Stimulated activated CD8-positive, alpha-beta memory T cell treated with anti-CD3 and anti-CD28 coated beads, Interleukin-15, amount 100 ng/mL, for 24 hours (primary cell): ENCODE measurements at regions not wholly inside any gene's neighbourhood (a gene's known extent, or its start where the extent isn't known, plus 50 kb on each side); places are given as distances from the start of the nearest gene placed in this dataset.
"Not testable (repeated sequence)": the region's sequence is repeated elsewhere in the genome, so short reads cannot be mapped to it uniquely, and the experiment has no call there.

Experiments used
- DNase-seq: peaks from one replicate; pipeline ENCODE4 v3.0.0-alpha.2; 2020; ENCODE audit warnings: low read depth

DNA sequence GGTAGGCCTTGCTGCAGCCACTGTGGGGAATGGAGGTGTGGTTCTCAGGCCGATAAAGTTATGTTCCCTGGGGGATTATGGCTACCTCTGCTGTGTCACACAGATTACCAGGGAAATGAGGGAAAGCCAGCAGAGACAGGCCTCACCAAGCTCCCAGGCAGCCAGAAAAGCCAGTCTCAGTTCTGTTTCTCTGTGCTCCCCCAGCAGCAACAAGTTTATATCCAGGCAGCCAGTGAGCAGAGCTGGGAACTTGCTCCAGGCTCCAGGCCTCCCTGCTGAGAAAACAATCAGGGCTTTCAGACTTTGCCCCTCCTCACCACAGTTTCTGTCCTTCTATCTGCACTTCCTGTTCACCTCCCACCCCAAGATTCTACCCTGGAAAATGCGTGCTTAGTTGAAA is 596.6 kb upstream of the GYPC start:
- no peak for DNase-seq

DNA sequence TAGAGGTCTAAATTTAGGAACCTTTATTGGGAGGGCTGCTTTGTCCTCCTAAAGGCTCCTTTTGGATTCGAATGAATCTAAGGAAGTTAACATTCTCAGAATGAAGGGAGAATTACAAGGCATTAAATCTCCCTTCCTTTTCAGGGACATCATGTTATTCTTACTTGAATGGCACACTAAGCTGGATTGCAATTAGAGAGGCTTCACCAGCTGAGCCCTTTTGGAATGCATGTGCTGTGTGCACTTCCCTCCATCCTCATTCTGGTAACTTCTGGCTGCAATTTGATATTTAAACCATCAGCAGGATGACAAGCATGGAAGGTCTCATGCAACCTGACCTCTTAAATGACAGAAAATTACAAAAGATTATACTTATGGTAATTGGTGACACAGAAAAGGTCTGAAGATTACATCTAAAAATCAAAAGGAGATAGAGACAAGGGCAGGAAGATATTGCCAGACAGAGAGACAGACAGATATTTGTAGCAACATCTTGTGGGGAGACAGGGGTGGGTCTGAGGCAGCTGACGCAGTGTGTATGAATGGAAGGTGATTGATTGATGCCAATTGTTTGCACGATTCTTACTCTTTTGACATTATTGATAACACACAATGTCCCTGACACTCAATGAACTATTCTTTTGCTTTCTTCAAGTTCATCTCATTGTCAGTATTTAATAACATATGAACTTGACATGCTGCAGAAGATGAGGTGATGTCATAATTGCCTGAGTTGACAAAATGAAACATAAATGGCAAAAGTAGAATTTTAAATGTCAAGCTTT is 570.8 kb upstream of the GYPC start:
- DNase-seq, result no peak

DNA sequence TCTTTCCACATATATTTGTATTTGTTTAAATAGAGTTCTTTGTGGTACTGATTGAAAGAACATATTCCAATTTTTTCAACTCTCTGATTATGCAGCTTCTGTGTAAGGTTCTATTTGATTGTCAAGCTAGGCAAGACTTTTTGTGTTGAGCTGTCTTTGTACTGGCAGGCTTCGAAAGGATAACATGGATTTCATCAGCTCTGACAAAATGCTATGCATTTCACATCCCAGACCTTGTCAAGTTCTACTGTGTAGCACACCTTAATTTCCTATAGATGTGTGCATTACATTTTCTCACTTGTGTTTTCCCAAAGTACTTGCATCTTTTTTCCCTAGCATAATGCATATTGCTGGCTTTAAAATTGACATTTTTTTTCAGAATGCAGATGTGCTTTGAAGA is 555.0 kb upstream of the GYPC start:
- no peak for DNase-seq

DNA sequence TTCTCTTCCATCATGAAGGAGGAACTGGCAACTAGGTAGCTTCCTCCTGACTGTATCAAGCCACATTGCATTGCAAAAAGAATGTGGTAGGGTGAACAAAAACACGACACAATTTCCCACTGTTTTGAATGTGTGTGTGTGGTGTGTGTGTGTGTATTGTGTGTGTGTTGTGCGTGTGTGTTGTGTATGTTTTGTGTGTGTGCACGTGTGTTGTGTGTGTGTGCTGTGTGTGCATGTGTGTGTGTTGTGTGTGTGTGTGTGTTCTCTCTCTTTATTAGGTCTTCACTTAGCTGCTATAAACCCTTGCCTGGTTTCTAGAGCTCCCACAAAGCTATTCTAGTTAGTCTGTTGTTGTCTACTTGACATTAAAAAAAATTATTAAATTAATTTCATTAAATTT is 550.0 kb upstream of the GYPC start:
- DNase-seq, result no peak

DNA sequence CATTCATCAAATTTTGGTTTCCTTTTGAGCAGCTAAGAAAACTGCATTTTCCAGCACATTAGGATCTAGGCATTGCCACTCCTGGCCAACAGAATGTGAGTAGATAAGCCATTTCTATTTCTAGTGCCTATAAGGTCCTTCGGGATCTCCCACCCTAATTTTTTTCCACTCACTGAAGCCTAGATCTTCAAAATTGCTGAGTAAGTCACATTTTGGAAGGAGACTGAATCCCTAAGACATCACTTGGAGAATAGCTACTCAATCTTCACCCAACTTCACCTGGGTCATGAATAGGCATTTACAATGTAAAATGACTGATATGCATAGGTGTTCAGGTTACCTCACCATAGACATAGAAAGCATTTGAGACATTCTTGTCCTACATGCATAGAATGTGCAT is 548.1 kb upstream of the GYPC start:
- DNase-seq, result no peak

DNA sequence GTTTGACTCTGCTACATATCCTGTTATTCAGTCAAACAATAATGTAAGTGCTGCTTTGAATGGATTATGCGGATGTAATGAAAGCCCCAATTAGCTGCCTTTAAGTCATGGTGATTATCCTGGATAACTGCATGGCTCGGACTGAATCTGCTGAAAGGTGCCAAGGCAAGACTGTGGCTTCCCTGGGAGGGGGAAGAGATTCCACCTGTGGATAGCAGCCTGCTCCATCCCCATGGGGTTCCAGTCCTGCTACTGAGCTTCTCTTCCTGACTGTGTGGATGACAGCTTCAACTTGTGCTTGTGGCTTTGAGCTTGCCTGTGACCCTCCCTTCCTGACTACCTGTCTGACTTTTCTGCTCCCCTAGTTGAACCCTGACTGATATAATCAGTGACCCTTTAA is 540.0 kb upstream of the GYPC start:
- no peak for DNase-seq

DNA sequence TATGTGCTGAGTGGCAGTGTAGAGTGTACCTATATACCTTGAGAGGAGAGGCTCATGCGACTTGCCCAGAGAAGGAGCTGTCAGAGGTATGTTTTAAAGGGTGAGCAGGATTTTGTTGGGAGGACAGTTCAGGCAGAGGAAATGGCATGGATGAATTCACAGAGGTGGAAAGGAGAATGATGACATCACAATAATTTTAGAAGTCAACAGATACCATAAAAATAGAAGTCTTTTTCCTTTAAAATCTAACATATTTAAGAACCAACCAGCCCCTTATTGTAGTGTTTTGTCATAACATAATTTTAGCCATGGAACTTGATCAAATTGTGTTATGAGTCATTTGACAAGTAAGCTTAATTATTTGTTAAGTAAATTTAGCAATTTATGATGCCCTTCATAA is 538.1 kb upstream of the GYPC start:
- no peak for DNase-seq

DNA sequence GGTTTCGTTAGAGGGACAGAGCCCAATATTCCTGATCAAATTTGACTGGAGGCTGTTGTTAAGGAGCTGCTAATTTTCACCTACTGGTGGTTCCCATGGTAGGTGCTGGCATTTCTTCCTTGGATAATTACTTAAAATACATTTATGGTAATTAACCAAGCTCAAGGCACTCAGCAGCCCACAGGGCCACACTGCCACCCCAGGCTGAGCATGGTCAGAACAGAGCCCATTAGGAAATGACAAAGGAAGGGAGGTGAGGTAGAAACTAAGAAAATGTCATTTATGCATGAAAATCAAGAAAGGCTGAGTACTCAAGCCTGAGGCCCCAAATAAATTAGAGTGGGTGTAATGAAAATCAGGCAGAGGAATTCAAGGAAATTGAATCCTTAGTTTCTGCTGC is 510.2 kb upstream of the GYPC start:
- no peak for DNase-seq

DNA sequence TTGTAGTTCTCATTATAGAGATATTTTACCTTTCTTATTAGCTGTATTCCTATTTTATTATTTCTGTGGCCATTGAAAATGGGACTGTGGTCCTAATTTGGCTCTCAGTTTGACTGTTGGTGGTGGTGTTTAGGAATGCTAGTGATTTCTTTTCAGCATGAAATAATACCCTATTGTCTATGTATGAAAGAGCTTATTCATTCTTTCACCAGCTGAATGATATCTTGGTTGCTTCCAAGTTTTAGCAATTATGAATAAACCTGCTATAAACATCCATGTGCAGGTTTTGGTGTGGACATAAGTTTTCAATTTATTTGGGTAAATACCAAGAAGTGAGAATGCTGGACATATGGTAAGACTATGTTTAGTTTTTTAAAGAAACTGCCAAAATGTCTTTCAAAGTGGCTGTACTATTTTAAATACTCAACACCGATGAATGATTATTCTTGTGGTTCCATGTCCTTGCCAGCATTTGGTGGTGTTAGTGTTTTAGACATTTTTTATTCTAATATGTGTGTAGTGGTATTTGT is 501.6 kb upstream of the GYPC start:
- DNase-seq, result no peak

DNA sequence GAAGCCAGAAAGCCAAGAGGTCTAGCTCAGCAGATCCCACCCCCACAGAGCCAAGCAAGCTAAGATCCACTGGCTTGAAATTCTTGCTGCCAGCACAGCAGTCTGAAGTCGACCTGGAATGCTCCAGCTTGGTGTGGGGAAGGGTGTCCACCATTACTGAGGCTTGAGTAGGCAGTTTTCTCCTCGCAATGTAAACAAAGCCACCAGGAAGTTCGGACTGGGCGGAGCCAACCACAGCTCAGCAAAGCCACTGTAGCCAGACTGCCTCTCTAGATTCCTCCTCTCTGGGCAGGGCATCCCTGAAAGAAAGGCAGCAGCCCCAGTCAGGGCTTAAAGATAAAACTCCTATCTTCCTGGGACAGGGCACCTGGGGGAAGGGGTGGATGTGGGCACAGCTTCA is 495.0 kb upstream of the GYPC start:
- not testable (repeated sequence) for DNase-seq

DNA sequence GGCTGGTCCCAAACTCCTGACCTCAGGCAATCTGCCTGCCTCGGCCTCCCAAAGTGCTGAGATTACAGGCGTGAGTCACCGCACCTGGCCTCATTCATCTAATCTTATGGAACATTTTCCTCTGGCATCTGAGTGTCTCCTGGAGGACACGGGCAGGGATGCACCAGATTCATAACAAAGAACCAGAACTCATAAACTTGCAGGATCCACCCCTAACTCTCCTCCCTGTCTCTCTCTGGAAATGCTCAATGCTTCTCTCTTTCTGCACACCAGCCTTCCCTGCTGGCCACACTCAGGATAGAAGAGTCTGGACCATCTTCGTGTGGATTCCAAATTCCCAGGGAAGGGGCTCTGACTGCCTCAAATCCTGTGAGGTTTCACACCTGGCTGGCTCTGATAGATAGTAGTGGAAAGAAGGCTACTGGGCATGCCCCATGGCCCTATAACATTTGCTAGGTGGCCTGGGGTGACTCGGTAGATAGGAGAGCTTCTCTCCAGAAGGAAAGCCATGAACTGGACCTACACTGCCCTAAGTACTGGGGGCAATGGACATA is 483.2 kb upstream of the GYPC start:
- no peak for DNase-seq

DNA sequence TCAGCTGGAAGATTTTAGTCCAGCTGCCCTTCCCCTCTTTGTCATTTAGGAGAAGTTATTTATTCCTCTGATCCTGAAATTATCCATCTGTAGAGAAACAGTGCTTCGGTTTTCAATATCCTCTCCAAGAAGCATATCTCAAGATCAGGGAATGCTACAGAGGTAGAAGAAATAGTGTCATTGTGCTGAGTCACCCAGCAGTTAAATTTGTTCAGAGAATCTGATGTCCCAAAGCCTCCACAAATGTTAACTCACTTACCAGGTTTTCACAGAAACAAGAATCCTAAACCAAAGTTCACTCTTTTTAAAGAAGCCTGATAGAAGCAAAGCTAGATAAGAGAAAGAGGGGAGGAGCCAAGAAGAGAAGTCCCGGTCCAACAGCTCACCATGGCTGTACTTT is 480.7 kb upstream of the GYPC start:
- DNase-seq, result no peak

DNA sequence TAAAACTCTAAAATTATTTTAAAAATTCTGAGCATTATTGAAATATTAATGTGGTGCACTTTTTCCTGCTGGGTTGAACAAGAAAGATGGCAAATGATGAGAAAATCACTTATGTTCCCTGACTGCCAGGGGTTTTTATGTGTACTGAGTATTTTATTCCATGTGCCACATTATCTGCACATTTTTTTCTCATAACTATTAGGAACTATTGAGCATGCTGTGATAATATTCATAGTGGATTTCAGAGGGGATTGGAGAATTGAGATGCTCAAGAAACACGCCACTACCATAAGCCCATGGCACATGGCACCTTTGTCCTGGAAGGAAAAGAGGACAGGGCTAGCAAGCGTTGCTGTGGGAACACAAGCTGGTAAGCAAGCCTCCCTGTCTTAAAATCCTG is 478.5 kb upstream of the GYPC start:
- no peak for DNase-seq

DNA sequence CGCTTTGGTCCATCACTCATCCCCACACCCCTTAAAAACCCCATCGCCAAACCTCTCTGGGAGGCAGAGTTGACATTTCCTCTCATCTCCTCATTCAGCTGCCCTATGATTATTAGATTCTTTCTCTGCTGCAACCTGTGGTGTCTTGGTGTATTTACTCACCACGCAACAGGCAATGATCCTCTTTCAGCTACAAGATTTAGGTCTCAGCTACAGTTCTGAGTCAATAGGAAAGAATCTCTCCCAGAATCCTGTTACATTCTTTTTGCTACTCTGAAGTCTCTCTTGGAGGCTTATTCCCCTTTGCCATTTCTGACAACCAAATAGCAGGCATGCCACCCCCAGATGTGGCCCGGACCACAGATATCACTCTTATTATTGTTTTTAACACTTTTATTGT is 468.3 kb upstream of the GYPC start:
- no peak for DNase-seq

DNA sequence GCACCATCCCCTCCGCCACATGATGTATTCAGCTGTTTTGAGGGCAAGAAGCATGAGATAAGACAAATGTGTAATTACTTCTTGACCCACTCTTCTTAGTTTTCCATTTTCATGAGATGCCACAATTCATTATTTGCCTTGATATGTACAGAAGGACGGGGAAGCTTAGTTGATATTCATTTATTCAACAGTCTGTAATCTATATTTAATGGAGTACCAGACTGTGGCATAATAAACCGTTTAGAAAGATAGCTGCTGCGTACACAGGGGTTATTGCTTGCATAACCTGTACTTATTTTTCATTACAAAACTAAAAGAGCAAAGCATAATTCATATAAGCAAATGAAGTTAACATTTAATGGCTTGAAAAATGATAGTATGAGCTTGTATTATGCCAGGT is 466.4 kb upstream of the GYPC start:
- DNase-seq, result no peak

DNA sequence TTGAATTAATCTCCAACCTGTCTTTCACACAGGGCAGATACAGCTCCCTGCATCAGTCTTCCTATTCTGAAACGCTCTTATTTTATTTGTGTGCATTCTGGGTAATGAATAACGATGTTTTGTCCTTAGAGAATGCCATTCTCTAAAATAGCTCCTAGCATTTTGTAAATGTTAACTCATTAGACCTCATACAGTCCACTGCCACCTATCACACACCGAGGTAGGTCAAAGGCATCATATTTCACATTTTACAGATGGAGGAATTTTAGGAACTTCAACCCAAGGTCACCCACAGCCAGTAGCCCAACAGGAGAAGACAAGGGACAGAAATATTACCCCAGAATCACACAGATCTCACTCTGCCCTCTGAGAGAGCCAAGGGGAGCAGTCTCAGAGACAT is 455.4 kb upstream of the GYPC start:
- no peak for DNase-seq

DNA sequence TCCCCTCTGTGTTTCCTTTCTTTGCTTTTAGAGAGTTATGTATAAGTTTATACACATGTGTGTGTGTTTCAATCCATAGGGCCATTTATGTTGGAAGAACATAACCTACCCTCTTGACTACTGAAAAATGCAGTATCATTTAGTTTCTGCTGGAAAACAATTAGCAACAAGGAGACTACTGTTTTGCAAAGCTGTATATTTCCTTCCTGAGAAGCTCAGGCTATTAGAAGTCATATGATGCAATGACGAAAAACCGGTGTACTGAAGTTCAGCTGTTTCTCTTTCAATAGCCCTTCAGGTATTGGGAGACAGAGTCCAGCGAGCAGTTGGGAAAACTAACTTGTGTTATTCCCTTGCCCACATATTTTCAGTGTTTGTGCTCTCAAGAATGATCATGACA is 447.7 kb upstream of the GYPC start:
- DNase-seq, result no peak

DNA sequence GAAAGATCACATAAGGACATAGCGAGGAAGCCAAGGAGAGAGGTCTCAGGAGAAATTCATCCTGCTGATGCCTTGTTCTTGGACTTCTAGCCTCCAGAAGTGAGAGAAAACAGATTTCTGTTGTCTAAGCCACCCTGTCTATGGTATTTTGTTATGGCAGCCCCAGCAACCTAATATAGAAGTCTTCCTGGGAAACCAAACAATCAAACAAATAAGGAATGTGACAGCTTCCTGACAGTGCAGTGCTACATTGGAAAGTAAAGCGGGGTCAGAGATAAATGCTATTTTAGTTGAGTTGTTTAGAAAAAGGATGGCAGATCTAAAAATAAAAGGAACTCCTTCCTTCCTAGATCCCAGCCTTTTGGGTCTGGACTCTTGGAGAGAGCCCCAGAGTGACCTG is 443.2 kb upstream of the GYPC start:
- no peak for DNase-seq

DNA sequence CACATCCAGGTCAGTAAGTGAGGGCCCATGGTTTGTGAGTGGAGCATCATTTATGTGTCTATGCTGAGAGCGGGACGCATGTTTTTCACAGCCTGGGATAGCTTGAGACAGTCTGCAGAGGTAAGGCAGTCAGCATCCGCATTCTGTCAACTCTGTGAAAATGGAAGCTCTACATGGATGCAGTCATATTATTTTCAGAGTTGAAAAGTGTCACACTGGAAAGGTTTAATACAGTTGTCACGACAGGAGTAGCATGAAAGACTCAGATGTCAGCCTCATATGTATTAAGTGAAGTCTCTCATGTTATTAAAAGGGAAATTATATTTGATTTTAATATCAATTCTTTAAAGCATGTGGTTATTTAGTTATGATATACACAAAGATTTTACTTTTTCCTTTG is 436.9 kb upstream of the GYPC start:
- DNase-seq, result no peak

DNA sequence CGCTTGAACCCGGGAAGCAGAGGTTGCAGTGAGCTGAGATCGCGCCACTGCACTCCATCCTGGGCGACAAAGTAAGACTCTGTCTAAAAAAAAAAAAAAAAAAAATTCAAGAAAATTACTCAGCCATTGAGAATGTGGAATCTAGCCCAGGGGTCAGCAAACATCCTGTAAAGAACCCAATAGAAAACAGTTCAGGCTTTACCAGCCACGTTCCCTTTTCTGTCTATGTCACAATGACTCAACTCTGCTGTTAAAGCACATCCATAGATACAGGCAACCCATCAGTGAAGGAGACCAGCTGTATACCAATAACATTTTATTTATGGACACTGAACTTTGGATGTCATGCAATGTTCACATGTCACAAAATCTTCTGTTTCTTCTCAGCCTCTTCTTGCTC is 435.6 kb upstream of the GYPC start:
- no peak for DNase-seq

DNA sequence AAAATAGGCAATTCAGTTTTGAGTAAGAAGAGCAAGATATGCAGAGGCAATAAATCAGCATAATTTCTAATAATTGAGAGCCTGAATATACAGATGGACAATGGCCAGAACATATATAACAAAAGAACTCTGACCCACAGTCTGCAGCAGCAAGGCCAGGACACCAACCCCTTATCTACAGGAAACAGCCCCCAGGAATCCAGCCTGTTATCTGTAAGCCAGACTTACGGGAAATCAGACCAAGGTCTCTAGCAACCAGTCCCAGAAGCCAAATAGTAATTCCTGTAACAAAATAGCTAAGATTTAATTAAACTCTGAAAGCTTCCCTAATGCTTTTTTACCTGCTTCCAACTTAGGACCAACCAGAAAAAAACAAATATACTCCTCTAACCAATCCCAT is 434.5 kb upstream of the GYPC start:
- no peak for DNase-seq

DNA sequence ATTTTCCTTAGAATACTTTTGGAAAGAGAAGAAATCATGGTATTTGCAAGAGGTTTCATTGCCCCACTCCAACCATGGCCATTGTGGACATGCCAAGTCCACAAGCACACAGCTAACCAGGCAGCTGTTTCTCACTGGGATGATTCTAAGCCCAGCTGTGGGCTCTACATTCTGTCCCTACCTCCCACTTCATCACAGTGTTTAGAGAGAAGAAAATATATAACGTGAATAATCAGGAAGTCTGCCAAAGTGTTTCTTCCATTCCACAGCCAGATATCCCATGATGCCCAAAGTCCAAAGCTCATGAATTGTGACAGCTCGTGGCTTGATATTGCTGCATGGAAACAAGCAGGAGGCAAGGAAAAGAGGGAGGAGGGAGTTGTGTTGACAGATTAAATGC is 433.7 kb upstream of the GYPC start:
- no peak for DNase-seq

DNA sequence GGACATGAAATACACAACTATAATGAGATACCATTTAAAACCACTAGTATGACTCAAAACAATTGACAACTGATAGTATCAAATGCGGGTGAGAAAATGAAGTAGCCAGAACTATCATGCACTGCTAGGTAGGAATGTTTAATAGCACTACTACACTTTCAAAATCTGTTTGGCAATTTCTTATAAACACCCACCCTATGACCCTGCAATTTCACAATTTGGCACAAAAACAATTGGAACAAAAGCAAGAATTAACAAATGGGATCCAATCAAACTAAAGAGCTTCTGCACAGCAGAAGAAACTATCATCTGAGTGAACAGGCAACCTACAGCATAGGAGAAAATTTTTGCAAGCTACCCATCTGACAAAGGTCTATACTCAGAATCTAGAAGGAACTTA is 431.2 kb upstream of the GYPC start:
- DNase-seq, result no peak

DNA sequence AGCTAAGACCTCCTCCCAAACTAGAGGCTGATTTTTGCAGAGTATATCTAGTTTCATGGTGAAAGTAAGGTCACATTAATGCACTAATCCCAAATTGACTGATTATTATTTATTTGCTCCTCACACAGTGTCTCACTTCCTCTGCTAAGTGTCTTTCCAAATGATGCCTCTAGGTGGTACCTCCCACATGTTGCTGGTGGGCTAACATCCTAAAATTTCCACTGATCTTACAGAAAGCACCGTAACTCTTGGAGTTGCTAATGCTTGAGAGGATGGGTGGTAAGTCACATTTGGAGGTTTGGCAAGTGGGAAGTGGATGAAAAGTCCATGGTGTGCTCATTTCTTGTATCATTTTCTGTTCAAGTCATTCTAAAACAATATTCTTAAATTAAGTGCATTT is 428.7 kb upstream of the GYPC start:
- no peak for DNase-seq
